ENCODE measurements at regions not wholly inside any gene's neighbourhood (a gene's known extent, or its start where the extent isn't known, plus 50 kb on each side); places are given as distances from the start of the nearest gene placed in this dataset.

DNA sequence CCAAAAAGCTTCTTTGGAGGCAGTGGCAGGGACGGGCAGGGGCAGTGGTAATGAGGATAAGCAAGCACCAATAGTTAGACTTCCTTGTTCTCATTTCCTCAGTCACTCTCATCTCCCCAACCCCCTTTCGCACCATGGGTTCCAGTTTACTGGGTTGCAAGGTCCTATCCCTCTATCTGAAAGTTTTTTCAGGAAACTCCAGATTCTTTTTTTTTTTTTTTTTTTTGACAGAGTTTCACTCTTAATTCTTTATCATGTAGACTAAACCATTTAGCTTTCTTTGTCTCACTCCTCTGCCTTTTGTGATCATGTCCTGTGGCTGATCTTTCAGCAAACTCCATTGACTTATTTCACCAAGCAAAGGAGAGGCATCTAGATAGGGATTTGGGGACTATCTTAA lies 51.4 kb upstream of the GMDS start:
- TF ChIP-seq, protein P1, sequence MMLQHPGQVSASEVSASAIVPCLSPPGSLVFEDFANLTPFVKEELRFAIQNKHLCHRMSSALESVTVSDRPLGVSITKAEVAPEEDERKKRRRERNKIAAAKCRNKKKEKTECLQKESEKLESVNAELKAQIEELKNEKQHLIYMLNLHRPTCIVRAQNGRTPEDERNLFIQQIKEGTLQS (IDR thresholded peaks at IDR 0.05): no peak
- TF ChIP-seq, protein P2, sequence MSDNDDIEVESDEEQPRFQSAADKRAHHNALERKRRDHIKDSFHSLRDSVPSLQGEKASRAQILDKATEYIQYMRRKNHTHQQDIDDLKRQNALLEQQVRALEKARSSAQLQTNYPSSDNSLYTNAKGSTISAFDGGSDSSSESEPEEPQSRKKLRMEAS (IDR thresholded peaks at IDR 0.05): no peak
- TF ChIP-seq, protein P3, sequence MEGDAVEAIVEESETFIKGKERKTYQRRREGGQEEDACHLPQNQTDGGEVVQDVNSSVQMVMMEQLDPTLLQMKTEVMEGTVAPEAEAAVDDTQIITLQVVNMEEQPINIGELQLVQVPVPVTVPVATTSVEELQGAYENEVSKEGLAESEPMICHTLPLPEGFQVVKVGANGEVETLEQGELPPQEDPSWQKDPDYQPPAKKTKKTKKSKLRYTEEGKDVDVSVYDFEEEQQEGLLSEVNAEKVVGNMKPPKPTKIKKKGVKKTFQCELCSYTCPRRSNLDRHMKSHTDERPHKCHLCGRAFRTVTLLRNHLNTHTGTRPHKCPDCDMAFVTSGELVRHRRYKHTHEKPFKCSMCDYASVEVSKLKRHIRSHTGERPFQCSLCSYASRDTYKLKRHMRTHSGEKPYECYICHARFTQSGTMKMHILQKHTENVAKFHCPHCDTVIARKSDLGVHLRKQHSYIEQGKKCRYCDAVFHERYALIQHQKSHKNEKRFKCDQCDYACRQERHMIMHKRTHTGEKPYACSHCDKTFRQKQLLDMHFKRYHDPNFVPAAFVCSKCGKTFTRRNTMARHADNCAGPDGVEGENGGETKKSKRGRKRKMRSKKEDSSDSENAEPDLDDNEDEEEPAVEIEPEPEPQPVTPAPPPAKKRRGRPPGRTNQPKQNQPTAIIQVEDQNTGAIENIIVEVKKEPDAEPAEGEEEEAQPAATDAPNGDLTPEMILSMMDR (IDR thresholded peaks at IDR 0.05 in 2 of 3, conservative IDR thresholded peaks at IDR 0.05 in 1 of 3; ENCODE audit: borderline replicate concordance in 1 of 3, insufficient read depth in 1 of 3, low read depth in 2 of 3, low read length in 2 of 3): no peak
- TF ChIP-seq, protein P4, sequence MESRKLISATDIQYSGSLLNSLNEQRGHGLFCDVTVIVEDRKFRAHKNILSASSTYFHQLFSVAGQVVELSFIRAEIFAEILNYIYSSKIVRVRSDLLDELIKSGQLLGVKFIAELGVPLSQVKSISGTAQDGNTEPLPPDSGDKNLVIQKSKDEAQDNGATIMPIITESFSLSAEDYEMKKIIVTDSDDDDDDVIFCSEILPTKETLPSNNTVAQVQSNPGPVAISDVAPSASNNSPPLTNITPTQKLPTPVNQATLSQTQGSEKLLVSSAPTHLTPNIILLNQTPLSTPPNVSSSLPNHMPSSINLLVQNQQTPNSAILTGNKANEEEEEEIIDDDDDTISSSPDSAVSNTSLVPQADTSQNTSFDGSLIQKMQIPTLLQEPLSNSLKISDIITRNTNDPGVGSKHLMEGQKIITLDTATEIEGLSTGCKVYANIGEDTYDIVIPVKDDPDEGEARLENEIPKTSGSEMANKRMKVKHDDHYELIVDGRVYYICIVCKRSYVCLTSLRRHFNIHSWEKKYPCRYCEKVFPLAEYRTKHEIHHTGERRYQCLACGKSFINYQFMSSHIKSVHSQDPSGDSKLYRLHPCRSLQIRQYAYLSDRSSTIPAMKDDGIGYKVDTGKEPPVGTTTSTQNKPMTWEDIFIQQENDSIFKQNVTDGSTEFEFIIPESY (IDR thresholded peaks at IDR 0.05; ENCODE audit: extremely low read depth, insufficient replicate concordance, low read length): no peak
- TF ChIP-seq POLR2A (IDR thresholded peaks at IDR 0.05; ENCODE audit: borderline replicate concordance, extremely low read depth, insufficient read depth, insufficient read length) (no peak), CEBPB (IDR thresholded peaks at IDR 0.05; ENCODE audit: low read depth) (no peak)

All from HCT116 (cell line).